Immature natural killer cell (primary cell): ENCODE measurements at regions not wholly inside any gene's neighbourhood (a gene's known extent, or its start where the extent isn't known, plus 50 kb on each side); places are given as distances from the start of the nearest gene placed in this dataset.
"Not testable (repeated sequence)": the region's sequence is repeated elsewhere in the genome, so short reads cannot be mapped to it uniquely, and the experiment has no call there.

Experiments used
- DNase-seq, 3 donors: peaks; one replicate each; pipeline ENCODE4 v3.0.0; 2022; ENCODE audit warnings: mixed read lengths in 1 of 3
- H3K27ac Mint-ChIP-seq, 6 donors: one replicate each; pipeline ENCODE4 v1.8.0; 2020; ENCODE audit warnings: mixed read lengths in 6 of 6, mild to moderate bottlenecking in 5 of 6, inconsistent platforms in 4 of 6, moderate library complexity in 3 of 6
- H3K27me3 Mint-ChIP-seq, 3 donors: one replicate each; pipeline ENCODE4 v1.8.0; 2020 to 2021; ENCODE audit warnings: low read depth in 3 of 3, mild to moderate bottlenecking in 3 of 3, mixed read lengths in 3 of 3, moderate library complexity in 3 of 3, inconsistent platforms in 1 of 3
- H3K36me3 Mint-ChIP-seq, 3 donors: one replicate each; pipeline ENCODE4 v1.8.0; 2020; ENCODE audit warnings: mixed read lengths in 3 of 3, inconsistent platforms in 2 of 3, mild to moderate bottlenecking in 2 of 3
- H3K4me1 Mint-ChIP-seq, 2 donors: one replicate each; pipeline ENCODE4 v1.8.0; 2020; ENCODE audit warnings: inconsistent platforms in 2 of 2, mild to moderate bottlenecking in 2 of 2, mixed read lengths in 2 of 2, moderate library complexity in 1 of 2
- H3K4me3 Mint-ChIP-seq, 5 donors: one replicate each; pipeline ENCODE4 v1.8.0; 2020; ENCODE audit warnings: mild to moderate bottlenecking in 5 of 5, mixed read lengths in 5 of 5, inconsistent platforms in 3 of 5, moderate library complexity in 3 of 5
- H3K9me3 Mint-ChIP-seq, 6 donors: one replicate each; pipeline ENCODE4 v1.8.0; 2020; ENCODE audit warnings: mild to moderate bottlenecking in 6 of 6, mixed read lengths in 6 of 6, inconsistent platforms in 4 of 6, moderate library complexity in 3 of 6

GRCh38 chr6:167403427-167403826, 78.5 kb downstream of the TTLL2 start:
- H3K4me3 Mint-ChIP-seq: no peak overlapping the region
- H3K4me1 Mint-ChIP-seq: no peaks in the 10 kb centered on the region
- peaks cover 2 to 10% (median 3%) of the 10 kb centered on the region in 3 donors for H3K27me3 Mint-ChIP-seq
- H3K27ac Mint-ChIP-seq: no peak overlapping the region
- H3K36me3 Mint-ChIP-seq: no peaks in the 10 kb centered on the region
- peaks cover 0 to 1% (median 0%) of the 10 kb centered on the region in 6 donors for H3K9me3 Mint-ChIP-seq
- no peak for DNase-seq

GRCh38 chr6:167404385-167405049, 79.6 kb downstream of the TTLL2 start:
- Mint-ChIP-seq H3K4me3 (no peak overlapping the region), H3K27me3 (peaks cover 3 to 10% (median 3%) of the 10 kb centered on the region in 3 donors), H3K4me1 (no peaks in the 10 kb centered on the region), H3K27ac (no peak overlapping the region), H3K9me3 (peaks cover 0 to 1% (median 0%) of the 10 kb centered on the region in 6 donors), H3K36me3 (no peaks in the 10 kb centered on the region)
- no peak for DNase-seq

DNA sequence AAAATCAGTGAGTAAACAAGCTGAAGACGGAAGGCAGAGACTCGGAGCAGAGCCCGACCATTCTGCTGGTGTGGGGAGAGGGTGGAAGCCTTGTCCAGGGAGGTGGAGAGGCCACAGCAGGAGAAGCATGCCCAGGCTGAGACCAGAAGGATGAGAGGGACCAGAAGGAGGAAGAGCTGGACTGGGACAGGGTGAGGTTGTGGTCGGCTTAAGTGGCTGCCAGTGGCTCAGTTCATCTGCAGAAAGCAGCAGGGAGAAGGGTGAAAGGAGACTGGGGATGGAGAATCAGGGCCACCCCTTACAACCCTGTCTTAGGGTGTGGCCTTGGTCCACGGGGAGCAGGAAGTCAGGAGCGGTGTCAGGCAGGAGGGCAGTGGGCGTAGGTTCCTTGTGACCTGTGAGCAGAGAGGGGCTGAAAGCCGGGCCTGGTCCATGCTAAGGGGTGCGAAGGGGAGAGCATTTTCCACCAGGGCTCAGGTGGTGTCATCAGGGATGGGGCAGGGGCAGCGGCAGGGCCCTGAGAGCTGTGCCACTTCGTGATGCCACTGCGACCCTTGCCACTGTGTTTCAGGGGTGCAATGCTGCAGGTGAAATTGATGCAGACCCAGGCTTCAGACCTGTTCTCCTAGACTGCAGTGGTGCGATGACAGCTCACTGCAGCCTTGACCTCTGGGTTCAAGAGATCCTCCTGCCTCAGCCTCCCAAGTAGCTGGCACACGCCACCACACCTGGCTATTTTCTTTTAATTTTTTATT, 81.1 kb downstream of the TTLL2 start:
- no peak for DNase-seq
- Mint-ChIP-seq H3K27me3 (peaks cover 1 to 12% (median 3%) of the 10 kb centered on the region in 3 donors), H3K9me3 (peaks cover 0 to 1% (median 0%) of the 10 kb centered on the region in 6 donors), H3K27ac (no peak overlapping the region), H3K4me1 (no peaks in the 10 kb centered on the region), H3K4me3 (no peak overlapping the region), H3K36me3 (no peaks in the 10 kb centered on the region)

GRCh38 chr6:167406533-167407238, 81.8 kb downstream of the TTLL2 start:
- H3K4me1 Mint-ChIP-seq, H3K27ac Mint-ChIP-seq: not testable (repeated sequence)
- peaks cover 1 to 12% (median 3%) of the 10 kb centered on the region in 3 donors for H3K27me3 Mint-ChIP-seq

GRCh38 chr6:167407239-167408064, 82.6 kb downstream of the TTLL2 start:
- DNase-seq: no peak
- H3K27ac Mint-ChIP-seq: no peak overlapping the region
- no peaks in the 10 kb centered on the region for H3K4me1 Mint-ChIP-seq
- peaks cover 0 to 1% (median 0%) of the 10 kb centered on the region in 6 donors for H3K9me3 Mint-ChIP-seq
- peaks cover 1 to 17% (median 3%) of the 10 kb centered on the region in 3 donors for H3K27me3 Mint-ChIP-seq
- H3K36me3 Mint-ChIP-seq: no peaks in the 10 kb centered on the region
- no peak overlapping the region for H3K4me3 Mint-ChIP-seq

More at GRCh38 chr6:167406533-167407238, 81.8 kb downstream of the TTLL2 start:
- not testable (repeated sequence) for DNase-seq, H3K9me3 Mint-ChIP-seq, H3K4me3 Mint-ChIP-seq, H3K36me3 Mint-ChIP-seq

GRCh38 chr6:167408235-167408869, 83.5 kb downstream of the TTLL2 start:
- no peaks in the 10 kb centered on the region for H3K4me1 Mint-ChIP-seq
- peaks cover 0 to 1% (median 0%) of the 10 kb centered on the region in 6 donors for H3K9me3 Mint-ChIP-seq
- DNase-seq: no peak
- peaks cover 1 to 17% (median 3%) of the 10 kb centered on the region in 3 donors for H3K27me3 Mint-ChIP-seq
- H3K27ac Mint-ChIP-seq: no peak overlapping the region
- H3K36me3 Mint-ChIP-seq: no peaks in the 10 kb centered on the region
- no peak overlapping the region for H3K4me3 Mint-ChIP-seq

DNA sequence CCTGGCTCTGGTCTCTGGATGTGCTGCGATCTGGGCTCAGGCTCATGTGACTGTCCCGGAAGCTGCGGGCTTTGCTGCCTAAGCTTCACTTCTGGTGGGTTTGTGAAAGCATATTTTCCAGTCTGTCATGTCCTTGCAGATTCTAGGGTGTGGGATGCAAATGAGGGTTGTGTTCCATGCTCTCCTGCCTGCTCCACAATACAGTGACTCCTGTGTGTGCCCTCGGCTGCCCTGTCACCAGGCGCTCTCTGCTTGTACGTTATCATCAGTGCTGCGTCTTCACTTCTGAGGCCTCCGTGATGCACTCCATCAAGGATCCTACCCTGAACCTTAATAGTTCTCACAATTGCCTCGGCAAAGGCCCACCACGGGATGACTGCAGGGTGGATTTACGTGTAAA, 84.2 kb downstream of the TTLL2 start:
- peaks cover under 1 to 18% (median 1%) of the 10 kb centered on the region in 3 donors for H3K27me3 Mint-ChIP-seq
- H3K36me3 Mint-ChIP-seq: no peaks in the 10 kb centered on the region
- DNase-seq: no peak
- H3K4me1 Mint-ChIP-seq: no peaks in the 10 kb centered on the region
- H3K27ac Mint-ChIP-seq: no peak overlapping the region
- H3K4me3 Mint-ChIP-seq: no peak overlapping the region
- no peaks in the 10 kb centered on the region for H3K9me3 Mint-ChIP-seq

DNA sequence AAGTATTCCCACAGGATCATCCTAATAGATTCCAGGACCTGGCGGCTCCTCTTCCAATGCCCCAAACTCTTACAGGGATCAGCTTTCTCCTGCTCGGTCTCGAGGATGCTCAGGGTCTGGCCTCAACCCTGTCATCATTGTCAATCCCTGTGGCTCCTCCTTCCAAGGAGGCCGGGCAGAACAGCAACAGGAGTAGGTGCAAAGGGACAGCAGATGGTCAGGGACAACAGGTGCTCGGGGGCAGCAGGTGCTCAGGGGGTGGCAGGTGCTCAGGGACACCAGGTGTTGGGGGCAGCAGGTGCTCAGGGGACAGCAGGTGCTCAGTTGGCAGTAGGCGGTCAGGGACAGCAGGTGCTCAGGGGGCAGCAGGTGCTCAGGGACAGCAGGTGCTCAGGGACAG, 84.8 kb downstream of the TTLL2 start:
- DNase-seq: no peak
- no peak overlapping the region for H3K27ac Mint-ChIP-seq
- H3K4me3 Mint-ChIP-seq: no peak overlapping the region
- no peaks in the 10 kb centered on the region for H3K36me3 Mint-ChIP-seq
- peaks cover 0 to 19% (median 1%) of the 10 kb centered on the region in 3 donors for H3K27me3 Mint-ChIP-seq
- H3K4me1 Mint-ChIP-seq: no peaks in the 10 kb centered on the region
- no peaks in the 10 kb centered on the region for H3K9me3 Mint-ChIP-seq

DNA sequence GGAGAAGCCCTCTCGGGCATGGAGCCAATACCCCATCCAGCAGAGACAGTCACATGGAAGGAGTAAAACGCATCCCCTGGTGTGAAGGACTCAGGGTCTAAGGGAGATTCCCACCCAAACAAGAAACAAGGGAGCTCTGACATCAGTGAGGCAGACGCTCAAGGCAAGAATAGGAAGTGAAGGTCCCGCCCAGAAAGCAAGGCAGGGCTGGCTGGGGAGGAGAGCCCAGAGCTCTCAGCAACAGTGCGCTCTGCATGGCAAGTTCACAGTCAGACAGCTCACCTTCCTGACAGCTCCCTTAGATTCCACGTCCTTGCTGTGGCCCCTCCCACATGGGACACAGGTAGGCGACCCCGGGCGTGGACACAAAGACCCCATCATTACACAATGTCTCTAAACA, 85.6 kb downstream of the TTLL2 start:
- Mint-ChIP-seq H3K27me3 (peaks cover 0 to 15% (median 1%) of the 10 kb centered on the region in 3 donors), H3K36me3 (no peaks in the 10 kb centered on the region), H3K9me3 (no peaks in the 10 kb centered on the region), H3K27ac (no peak overlapping the region), H3K4me1 (no peaks in the 10 kb centered on the region), H3K4me3 (no peak overlapping the region)
- no peak for DNase-seq

GRCh38 chr6:167412506-167412905, 87.6 kb downstream of the TTLL2 start:
- no peak for DNase-seq
- H3K4me3 Mint-ChIP-seq: no peak overlapping the region
- no peak overlapping the region for H3K27ac Mint-ChIP-seq
- H3K27me3 Mint-ChIP-seq: peaks cover 1 to 9% (median 2%) of the 10 kb centered on the region in 3 donors
- no peaks in the 10 kb centered on the region for H3K4me1 Mint-ChIP-seq
- no peaks in the 10 kb centered on the region for H3K9me3 Mint-ChIP-seq
- H3K36me3 Mint-ChIP-seq: no peaks in the 10 kb centered on the region

DNA sequence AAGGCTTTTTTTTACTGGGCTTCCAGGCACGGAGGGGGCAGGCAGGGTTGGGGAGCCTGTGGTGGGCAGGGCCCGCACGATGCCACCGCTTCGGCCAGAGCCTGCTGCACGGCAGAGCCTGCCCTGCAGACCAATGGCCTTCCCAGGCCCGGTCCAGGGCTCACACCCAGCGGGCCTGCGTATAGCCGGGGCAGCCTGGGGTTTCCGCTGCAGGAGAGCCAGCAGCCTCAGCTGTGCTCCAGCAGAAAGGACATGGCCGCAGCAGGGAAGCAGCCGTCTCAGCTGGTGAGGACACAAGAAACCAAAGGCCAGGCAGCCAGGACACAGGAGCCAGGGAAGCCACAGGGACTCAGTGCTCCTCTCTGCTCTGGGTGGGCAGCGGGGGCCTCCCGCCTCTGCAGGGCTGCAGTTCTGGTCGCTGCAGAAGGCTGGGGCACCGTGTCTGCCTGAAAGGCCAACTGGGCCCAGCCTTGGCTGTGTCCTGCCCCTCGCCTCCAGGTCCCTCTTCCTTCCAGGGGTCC, 90.6 kb downstream of the TTLL2 start:
- peaks cover 0 to 13% (median 2%) of the 10 kb centered on the region in 3 donors for H3K27me3 Mint-ChIP-seq
- H3K4me1 Mint-ChIP-seq: no peaks in the 10 kb centered on the region
- no peak overlapping the region for H3K4me3 Mint-ChIP-seq
- no peak for DNase-seq
- no peaks in the 10 kb centered on the region for H3K9me3 Mint-ChIP-seq
- H3K27ac Mint-ChIP-seq: no peak overlapping the region
- no peaks in the 10 kb centered on the region for H3K36me3 Mint-ChIP-seq

DNA sequence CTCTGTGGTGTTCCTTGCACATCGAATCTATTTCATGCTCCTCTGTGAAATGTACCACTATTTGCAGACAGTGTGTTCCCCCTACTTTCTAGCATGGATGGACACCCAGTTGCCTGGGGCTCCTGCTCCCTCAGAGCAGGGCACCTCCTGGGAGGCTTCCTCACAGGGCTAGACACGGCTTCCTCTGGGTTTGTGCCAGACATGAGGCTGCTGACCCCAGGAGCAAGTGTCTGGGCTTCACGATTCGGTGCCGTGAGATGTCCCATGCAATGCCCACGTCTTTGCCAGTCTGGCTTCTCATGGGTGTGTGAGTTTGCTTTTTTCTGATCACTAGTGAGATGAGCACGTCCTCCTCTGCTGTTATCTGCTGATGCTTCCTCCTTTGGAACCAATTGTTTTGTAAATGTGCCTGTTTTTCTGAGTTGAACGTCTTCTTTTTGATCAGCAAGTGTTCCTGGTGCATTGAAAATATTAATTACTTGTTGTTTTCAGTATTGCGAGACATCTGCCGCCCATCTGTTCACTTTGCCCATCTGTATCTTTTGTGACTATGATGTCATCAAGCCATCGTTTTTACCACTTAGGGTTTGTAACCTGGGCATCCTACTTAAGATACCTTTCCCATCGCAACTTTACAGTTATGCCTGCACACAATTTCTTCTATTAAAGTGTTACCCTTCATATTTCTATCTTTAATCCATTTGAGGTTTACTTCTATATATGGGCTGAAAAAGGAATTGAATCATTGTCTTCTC, 92.0 kb downstream of the TTLL2 start:
- no peaks in the 10 kb centered on the region for H3K4me1 Mint-ChIP-seq
- H3K27me3 Mint-ChIP-seq: peaks cover 0 to 9% (median 2%) of the 10 kb centered on the region in 3 donors
- H3K36me3 Mint-ChIP-seq: no peaks in the 10 kb centered on the region
- no peak overlapping the region for H3K4me3 Mint-ChIP-seq
- H3K9me3 Mint-ChIP-seq: no peaks in the 10 kb centered on the region
- no peak for DNase-seq
- H3K27ac Mint-ChIP-seq: no peak overlapping the region
